HG03442 (cell line): ENCODE measurements at regions not wholly inside any gene's neighbourhood (a gene's known extent, or its start where the extent isn't known, plus 50 kb on each side); places are given as distances from the start of the nearest gene placed in this dataset.

Source experiments
- ATAC-seq: cut with Tn5 transposase; IDR thresholded peaks from one replicate; pipeline ENCODE4 v1.9.1; 2021; ENCODE audit warnings: mild to moderate bottlenecking, moderate library complexity; ENCODE audit not compliant: unreplicated experiment

GRCh38 chr18:61756244-61756643, 136.6 kb downstream of the RNF152 start:
- no peak for ATAC-seq

- no peak for ATAC-seq
Observed at GRCh38 chr18:61755555-61755954, 137.3 kb downstream of the RNF152 start.

- no peak for ATAC-seq
Observed at GRCh38 chr18:61754039-61754583, 138.7 kb downstream of the RNF152 start.

- ATAC-seq = no peak
Observed at GRCh38 chr18:61753373-61753772, 139.4 kb downstream of the RNF152 start.

GRCh38 chr18:61752973-61753372, 139.8 kb downstream of the RNF152 start:
- no peak for ATAC-seq

GRCh38 chr18:61750840-61751668, 141.8 kb downstream of the RNF152 start:
- no peak for ATAC-seq

- ATAC-seq = no peak
Observed at GRCh38 chr18:61749546-61749945, 143.3 kb downstream of the RNF152 start.

GRCh38 chr18:61749031-61749430, 143.8 kb downstream of the RNF152 start:
- no peak for ATAC-seq

GRCh38 chr18:61748004-61748403, 144.8 kb downstream of the RNF152 start:
- ATAC-seq = no peak

- ATAC-seq = no peak
Observed at GRCh38 chr18:61743775-61744531, 148.9 kb downstream of the RNF152 start.

GRCh38 chr18:61742565-61743429, 150.0 kb downstream of the RNF152 start:
- no peak for ATAC-seq

GRCh38 chr18:61741881-61742454, 150.8 kb downstream of the RNF152 start:
- no peak for ATAC-seq

- no peak for ATAC-seq
Observed at GRCh38 chr18:61738488-61738887, 154.3 kb downstream of the RNF152 start.

GRCh38 chr18:61738042-61738441, 154.8 kb downstream of the RNF152 start:
- no peak for ATAC-seq

GRCh38 chr18:61736133-61736532, 156.7 kb downstream of the RNF152 start:
- ATAC-seq = no peak

- no peak for ATAC-seq
Observed at GRCh38 chr18:61735564-61736102, 157.2 kb downstream of the RNF152 start.

- no peak for ATAC-seq
Observed at GRCh38 chr18:61734396-61734795, 158.4 kb downstream of the RNF152 start.

GRCh38 chr18:61732854-61733253, 160.0 kb downstream of the RNF152 start:
- ATAC-seq = no peak

- no peak for ATAC-seq
Observed at GRCh38 chr18:61731693-61732376, 161.0 kb downstream of the RNF152 start.

- ATAC-seq = no peak
Observed at GRCh38 chr18:61731178-61731577, 161.6 kb downstream of the RNF152 start.
